Effector memory CD8-positive, alpha-beta T cell (primary cell): ENCODE measurements at regions not wholly inside any gene's neighbourhood (a gene's known extent, or its start where the extent isn't known, plus 50 kb on each side); places are given as distances from the start of the nearest gene placed in this dataset.

Experiments used
- ATAC-seq: fragments of 150-1000 bp; cut with Tn5 transposase; replicated peaks from 2 replicates; pipeline ENCODE4 v1.10.0; 2021; ENCODE audit warnings: mild to moderate bottlenecking, moderate library complexity
- DNase-seq, 3 experiments: peaks; one replicate each; pipeline ENCODE4 v3.0.0; 2021
- H3K27ac Mint-ChIP-seq, 2 donors: one replicate each; pipeline ENCODE4 v1.8.0; 2022; ENCODE audit warnings: mild to moderate bottlenecking in 2 of 2, mixed read lengths in 2 of 2, moderate library complexity in 2 of 2
- H3K27me3 Mint-ChIP-seq, 2 donors: one replicate each; pipeline ENCODE4 v1.8.0; 2022; ENCODE audit warnings: mixed read lengths in 2 of 2
- H3K36me3 Mint-ChIP-seq: one replicate; pipeline ENCODE4 v1.8.0; 2022; ENCODE audit warnings: mild to moderate bottlenecking, moderate library complexity, mixed read lengths; ENCODE audit not compliant: insufficient read depth
- H3K4me1 Mint-ChIP-seq, 2 donors: one replicate each; pipeline ENCODE4 v1.8.0; 2022; ENCODE audit warnings: low read depth in 2 of 2, mixed read lengths in 2 of 2
- H3K4me3 Mint-ChIP-seq, 2 donors: one replicate each; pipeline ENCODE4 v1.8.0; 2022; ENCODE audit warnings: mild to moderate bottlenecking in 2 of 2, mixed read lengths in 2 of 2, moderate library complexity in 2 of 2
- H3K9me3 Mint-ChIP-seq, 2 donors: one replicate each; pipeline ENCODE4 v1.8.0; 2022; ENCODE audit warnings: mixed read lengths in 2 of 2

DNA sequence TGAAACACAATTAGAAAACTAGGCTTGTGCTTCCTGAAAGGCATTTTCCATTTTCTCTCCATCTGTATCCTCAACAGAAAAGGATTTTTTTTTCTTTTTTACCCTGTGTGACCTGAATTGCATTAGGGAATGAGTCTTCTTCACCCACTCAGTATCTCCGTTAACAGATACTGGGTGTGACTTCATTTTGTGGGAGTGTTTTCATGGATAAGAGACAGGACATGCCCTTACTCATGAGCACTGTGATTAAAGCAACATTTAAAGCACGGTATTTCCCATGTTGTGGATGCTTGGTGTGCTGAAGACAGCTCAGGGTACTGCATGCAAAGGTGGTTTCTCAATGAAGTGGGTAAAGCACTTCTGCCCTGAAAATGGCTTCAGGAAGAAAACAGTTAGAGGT is 1397.3 kb upstream of the TMEM132C start:
- H3K4me1 Mint-ChIP-seq, result peaks cover 2 to 4% of the 10 kb centered on the region in 2 donors
- H3K36me3 Mint-ChIP-seq, result no peaks in the 10 kb centered on the region
- no peak overlapping the region for H3K4me3 Mint-ChIP-seq
- no peak overlapping the region for H3K27ac Mint-ChIP-seq
- ATAC-seq, result no peak
- DNase-seq, result no peak
- peaks cover 0 to 2% of the 10 kb centered on the region in 2 donors for H3K27me3 Mint-ChIP-seq
- peaks cover 0 to 2% of the 10 kb centered on the region in 2 donors for H3K9me3 Mint-ChIP-seq

DNA sequence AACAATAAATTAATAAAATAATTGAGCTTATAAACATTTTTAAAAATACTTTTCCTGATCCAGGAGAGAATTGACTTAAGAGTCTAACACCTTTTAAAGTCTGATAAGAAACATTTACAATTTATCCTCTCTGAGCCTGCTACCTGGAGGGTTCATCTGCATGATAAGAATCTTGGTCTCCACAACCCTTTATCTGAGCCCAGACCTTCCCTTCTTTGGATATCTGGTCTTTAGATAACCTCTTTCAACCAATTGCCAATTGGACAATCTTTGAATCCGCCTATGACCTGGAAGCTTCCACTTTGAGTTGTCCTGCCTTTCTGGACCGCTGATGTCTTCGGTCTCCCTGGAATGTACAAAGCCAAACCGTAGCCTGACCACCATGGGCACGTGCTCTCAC is 1393.3 kb upstream of the TMEM132C start:
- ATAC-seq (no peak), DNase-seq (no peak)
- Mint-ChIP-seq H3K36me3 (no peaks in the 10 kb centered on the region), H3K4me1 (peaks cover 2 to 4% of the 10 kb centered on the region in 2 donors), H3K27me3 (peaks cover 0 to 5% of the 10 kb centered on the region in 2 donors), H3K9me3 (no peaks in the 10 kb centered on the region), H3K4me3 (no peak overlapping the region), H3K27ac (peak overlapping the region in 1 of 2 donors; percentile 68)

DNA sequence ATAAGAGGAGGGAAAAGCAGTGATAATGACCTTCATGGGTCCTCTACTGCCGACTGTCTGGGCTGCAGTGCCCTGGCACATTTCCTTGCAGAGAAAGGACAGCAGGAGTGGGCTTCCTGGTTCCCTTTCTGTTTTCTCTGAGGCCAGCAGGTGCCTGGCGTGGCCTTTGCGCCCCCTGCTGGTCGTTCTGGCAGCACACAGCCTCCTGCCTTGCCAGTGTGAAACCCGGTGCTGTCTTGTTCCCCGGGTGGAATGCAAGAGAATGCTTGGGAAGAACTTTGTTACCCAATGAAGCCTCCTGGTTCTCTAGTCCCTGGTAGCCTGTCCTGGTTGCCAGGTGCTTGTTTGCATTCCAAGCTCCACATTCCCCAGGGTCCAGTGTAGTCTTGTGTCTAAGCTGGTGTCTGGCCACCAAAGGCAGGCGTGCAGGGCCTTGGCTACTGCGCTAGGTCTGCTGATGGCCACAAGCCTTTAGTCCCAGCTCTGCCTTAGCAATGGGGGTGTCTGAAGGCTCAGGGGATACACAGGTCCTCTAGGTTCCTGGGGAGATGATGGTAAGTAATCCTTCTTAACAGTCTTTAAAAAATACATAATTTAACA is 1392.4 kb upstream of the TMEM132C start:
- no peaks in the 10 kb centered on the region for H3K36me3 Mint-ChIP-seq
- ATAC-seq (peak; percentile 58), DNase-seq (peak; percentile 53 to 64 (median 59))
- peak overlapping the region in 1 of 2 donors; percentile 34 for H3K4me3 Mint-ChIP-seq
- H3K4me1 Mint-ChIP-seq, result peaks cover 2 to 4% of the 10 kb centered on the region in 2 donors
- no peaks in the 10 kb centered on the region for H3K9me3 Mint-ChIP-seq
- H3K27ac Mint-ChIP-seq, result peak overlapping the region in 1 of 2 donors; percentile 68
- H3K27me3 Mint-ChIP-seq, result peaks cover 0 to 5% of the 10 kb centered on the region in 2 donors

DNA sequence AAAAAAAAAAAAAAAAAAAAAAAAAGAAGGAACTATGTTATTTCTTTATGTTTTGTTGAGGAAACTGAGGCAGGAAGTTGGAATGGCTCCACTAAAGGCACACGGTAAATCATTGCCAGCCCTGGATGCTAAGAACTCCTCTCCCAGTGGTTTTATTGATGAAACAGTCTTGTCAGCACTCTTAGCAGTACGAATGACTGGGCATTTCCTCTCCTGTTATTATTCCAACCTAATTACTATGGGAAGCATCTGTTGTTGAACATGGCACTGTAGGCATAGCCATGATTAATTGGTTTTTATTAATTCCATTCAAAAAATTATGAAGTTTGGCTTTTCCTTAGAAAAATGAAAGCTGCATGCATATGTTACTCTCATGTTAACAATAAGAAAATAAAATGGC is 1387.1 kb upstream of the TMEM132C start:
- ATAC-seq (no peak), DNase-seq (no peak)
- Mint-ChIP-seq H3K36me3 (no peaks in the 10 kb centered on the region), H3K4me3 (no peak overlapping the region), H3K4me1 (no peaks in the 10 kb centered on the region), H3K27me3 (peaks cover 0 to 5% of the 10 kb centered on the region in 2 donors), H3K9me3 (no peaks in the 10 kb centered on the region), H3K27ac (no peak overlapping the region)

DNA sequence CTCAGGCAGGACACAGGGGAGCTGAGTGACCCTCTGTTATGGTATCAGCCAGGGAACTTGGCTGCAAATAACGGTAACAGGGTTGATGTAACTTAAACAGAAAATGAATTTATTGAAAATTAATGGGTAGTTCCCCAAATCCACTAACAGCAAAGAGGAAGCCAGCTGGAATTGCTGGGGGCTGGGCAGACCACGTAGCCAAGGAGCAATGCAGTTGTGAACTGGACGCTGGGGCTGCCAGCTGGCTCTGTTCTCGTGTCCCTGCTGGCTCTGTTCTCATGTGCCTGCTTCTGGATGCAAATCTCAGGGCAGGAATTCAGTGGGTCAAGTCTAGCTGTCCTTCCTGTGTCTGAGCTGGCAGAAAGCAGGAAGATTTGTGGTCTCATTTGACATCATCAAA is 1383.3 kb upstream of the TMEM132C start:
- Mint-ChIP-seq H3K9me3 (no peaks in the 10 kb centered on the region), H3K4me1 (no peaks in the 10 kb centered on the region), H3K27ac (no peak overlapping the region), H3K4me3 (no peak overlapping the region), H3K36me3 (no peaks in the 10 kb centered on the region), H3K27me3 (peaks cover 0 to 4% of the 10 kb centered on the region in 2 donors)
- DNase-seq, result no peak
- ATAC-seq, result no peak

DNA sequence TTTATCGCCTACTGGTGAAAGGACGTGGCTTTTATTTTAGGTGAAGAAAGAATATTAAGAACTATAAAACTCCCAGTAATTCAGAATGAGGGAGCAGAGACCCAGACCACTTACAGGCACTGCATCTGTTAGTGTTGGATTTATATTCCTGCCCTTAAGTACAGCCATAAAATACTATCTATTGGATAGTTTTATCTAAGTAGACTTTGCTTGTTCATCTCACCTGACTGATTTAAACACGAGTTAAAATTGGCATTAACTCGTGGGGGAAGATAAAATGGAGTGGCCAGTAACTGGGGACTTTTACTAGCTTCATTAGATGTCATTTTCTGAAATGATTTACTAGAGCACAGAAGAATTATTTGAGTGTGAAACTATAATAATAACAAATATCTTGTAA is 1377.5 kb upstream of the TMEM132C start:
- Mint-ChIP-seq H3K9me3 (peaks cover 4 to 8% of the 10 kb centered on the region in 2 donors), H3K27me3 (peaks cover 9 to 12% of the 10 kb centered on the region in 2 donors), H3K4me1 (no peaks in the 10 kb centered on the region), H3K4me3 (no peak overlapping the region), H3K36me3 (no peaks in the 10 kb centered on the region), H3K27ac (no peak overlapping the region)
- ATAC-seq (no peak), DNase-seq (no peak)

DNA sequence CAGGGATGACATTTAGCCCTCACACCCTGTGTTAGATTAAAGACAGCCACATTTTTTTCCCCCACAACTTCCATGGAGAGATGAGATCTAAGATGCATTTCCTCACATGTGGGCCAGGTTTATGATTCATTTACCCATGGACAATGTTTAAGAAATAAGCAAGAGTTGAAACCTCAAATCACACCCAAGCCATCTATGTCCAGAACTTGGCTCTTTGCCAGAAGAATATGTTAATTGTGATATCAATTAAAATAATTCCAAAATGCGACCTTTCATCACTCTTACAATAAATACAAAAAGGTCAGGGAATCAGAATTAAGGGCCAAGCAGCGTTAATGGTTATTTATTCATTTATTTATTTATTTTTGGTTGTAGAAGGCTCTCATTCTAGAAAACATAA is 1376.9 kb upstream of the TMEM132C start:
- H3K4me3 Mint-ChIP-seq, result no peak overlapping the region
- no peaks in the 10 kb centered on the region for H3K4me1 Mint-ChIP-seq
- DNase-seq, result no peak
- peaks cover 4 to 8% of the 10 kb centered on the region in 2 donors for H3K9me3 Mint-ChIP-seq
- ATAC-seq, result no peak
- H3K36me3 Mint-ChIP-seq, result no peaks in the 10 kb centered on the region
- H3K27ac Mint-ChIP-seq, result no peak overlapping the region
- peaks cover 9 to 12% of the 10 kb centered on the region in 2 donors for H3K27me3 Mint-ChIP-seq

DNA sequence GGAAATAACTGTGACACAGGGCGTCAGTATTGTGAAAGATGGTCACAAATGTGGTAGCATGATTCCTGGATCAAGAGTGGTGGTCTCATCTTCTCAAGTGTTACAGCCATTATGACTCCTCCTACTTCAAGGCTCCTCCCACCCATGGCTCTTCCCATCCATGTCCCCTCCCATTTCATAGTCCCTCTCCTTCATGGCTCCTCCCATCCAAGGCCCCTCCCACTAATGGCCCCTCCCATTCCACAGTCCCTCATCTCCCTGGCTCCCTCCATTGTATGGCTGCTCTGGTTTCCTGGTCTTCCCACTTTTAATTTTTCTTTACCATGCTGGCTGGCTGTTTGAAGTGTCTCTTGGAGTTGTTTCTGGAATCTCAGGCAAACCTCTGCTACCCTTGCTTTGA is 1375.2 kb upstream of the TMEM132C start:
- DNase-seq, result no peak
- H3K36me3 Mint-ChIP-seq, result no peaks in the 10 kb centered on the region
- peaks cover 4 to 8% of the 10 kb centered on the region in 2 donors for H3K9me3 Mint-ChIP-seq
- no peak overlapping the region for H3K4me3 Mint-ChIP-seq
- no peak for ATAC-seq
- no peaks in the 10 kb centered on the region for H3K4me1 Mint-ChIP-seq
- H3K27ac Mint-ChIP-seq, result no peak overlapping the region
- H3K27me3 Mint-ChIP-seq, result peaks cover 11 to 19% of the 10 kb centered on the region in 2 donors

DNA sequence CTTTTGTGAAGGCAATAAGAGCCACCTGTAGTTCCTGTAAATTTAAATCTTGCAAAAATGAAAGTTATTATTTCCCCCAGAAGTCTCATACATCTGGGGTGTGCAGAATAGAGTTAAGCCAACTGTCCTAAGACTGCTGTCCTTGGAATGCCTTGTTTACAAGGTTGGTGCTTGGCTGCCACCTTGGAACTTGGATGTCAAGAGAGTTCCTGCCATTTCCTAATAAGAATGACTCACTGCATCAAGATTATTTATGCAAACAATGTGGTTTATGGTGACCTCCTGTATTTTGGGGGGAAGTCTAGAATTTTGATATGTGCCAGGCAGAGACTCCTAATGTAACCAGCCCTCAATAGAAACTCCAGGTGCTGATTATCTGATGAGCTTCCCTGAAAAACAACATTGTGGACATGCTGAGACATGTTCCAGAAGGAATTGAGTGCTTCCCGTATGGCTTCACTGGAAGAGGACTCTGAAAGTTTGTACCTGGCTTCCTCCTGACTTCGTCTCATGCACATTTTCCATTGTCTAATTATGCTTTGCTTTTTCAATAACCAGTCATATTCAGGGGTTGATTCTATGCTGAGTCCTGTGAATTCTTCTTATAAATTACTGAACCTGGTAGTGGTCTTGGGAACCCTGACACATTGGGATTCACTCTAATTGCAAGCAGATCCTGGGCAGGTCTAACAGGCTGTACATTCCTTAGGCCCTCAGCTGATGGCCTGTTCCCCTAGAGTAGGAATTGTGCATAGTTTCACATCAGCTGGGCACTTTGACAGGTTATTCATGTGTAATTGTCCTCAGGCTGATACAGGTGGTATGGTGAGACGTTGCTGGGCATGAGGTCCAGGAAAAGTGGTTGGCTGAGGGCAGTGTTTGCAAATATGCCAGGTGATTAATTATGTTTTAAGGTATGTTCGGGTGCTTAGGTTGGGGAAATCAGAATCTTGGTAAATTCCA is 1370.7 kb upstream of the TMEM132C start:
- peaks cover 11 to 21% of the 10 kb centered on the region in 2 donors for H3K27me3 Mint-ChIP-seq
- no peaks in the 10 kb centered on the region for H3K36me3 Mint-ChIP-seq
- H3K27ac Mint-ChIP-seq, result no peak overlapping the region
- H3K9me3 Mint-ChIP-seq, result peaks cover 3 to 8% of the 10 kb centered on the region in 2 donors
- ATAC-seq (no peak), DNase-seq (no peak)
- no peaks in the 10 kb centered on the region for H3K4me1 Mint-ChIP-seq
- H3K4me3 Mint-ChIP-seq, result no peak overlapping the region

DNA sequence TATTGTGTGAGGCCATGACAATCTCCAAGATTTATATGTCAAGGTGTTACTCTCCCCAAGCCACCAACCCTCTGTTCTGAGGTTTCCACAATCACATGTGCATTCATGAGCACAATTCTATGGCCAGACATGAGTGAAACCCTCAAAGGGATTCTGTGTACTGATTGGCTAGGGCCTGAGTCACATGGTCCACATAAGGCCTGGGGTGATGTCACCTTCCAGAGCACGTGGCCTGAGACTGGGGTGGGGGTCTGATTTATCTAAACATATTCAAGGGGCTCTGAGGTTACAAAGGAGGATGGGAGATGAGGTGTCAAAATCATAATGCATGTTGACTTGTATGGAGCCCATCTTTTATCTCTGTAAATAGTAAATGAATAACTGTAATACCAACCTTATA is 1369.9 kb upstream of the TMEM132C start:
- Mint-ChIP-seq H3K27ac (no peak overlapping the region), H3K36me3 (no peaks in the 10 kb centered on the region), H3K9me3 (peaks cover 0 to 2% of the 10 kb centered on the region in 2 donors), H3K4me3 (no peak overlapping the region), H3K4me1 (no peaks in the 10 kb centered on the region), H3K27me3 (peaks cover 8 to 13% of the 10 kb centered on the region in 2 donors)
- ATAC-seq (no peak), DNase-seq (no peak)

DNA sequence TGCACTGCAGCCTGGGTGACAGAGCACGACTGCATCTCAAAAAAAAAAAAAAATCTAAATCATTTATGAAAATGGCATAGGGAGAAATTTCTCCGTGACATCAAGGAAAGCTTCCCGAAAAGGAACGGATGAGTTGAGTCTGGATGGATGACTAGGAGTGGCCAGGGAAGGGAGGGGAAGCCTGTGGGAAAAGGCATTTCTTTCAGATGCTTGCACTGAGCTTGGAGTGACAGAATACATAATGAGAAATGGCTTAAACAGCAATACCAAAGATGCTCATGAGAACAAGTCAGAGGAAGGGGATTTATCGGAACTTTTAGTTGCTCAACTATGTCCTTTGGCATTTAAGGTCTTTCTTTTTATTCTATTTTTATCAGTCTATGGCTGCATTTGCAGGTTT is 1369.2 kb upstream of the TMEM132C start:
- Mint-ChIP-seq H3K27ac (no peak overlapping the region), H3K27me3 (peaks cover 7 to 12% of the 10 kb centered on the region in 2 donors), H3K4me3 (no peak overlapping the region), H3K9me3 (no peaks in the 10 kb centered on the region), H3K36me3 (no peaks in the 10 kb centered on the region), H3K4me1 (no peaks in the 10 kb centered on the region)
- DNase-seq (no peak), ATAC-seq (no peak)

DNA sequence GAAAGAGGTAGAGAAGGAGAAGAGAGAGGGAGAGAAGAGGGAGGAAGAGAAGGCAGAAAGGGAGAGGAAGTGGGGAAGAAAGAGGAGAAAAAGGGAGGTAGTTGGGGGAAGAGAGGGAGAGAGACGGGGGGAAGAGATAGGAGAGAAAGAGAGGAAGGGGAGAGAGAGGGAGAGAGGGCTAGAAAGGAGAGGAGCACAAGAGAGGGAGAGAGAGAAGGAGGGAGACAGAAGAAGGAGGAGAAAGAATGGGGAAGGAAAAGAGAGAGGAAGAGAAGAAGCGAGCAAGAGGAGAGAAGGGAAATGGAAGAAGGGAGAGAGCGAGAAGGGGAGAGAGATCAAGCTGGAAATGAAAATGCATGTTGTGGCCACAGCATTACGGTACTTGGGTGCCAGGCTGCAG is 1368.4 kb upstream of the TMEM132C start:
- Mint-ChIP-seq H3K36me3 (no peaks in the 10 kb centered on the region), H3K4me1 (no peaks in the 10 kb centered on the region), H3K27me3 (peaks cover 7 to 12% of the 10 kb centered on the region in 2 donors), H3K9me3 (no peaks in the 10 kb centered on the region), H3K27ac (no peak overlapping the region), H3K4me3 (no peak overlapping the region)
- no peak for DNase-seq
- ATAC-seq, result no peak

DNA sequence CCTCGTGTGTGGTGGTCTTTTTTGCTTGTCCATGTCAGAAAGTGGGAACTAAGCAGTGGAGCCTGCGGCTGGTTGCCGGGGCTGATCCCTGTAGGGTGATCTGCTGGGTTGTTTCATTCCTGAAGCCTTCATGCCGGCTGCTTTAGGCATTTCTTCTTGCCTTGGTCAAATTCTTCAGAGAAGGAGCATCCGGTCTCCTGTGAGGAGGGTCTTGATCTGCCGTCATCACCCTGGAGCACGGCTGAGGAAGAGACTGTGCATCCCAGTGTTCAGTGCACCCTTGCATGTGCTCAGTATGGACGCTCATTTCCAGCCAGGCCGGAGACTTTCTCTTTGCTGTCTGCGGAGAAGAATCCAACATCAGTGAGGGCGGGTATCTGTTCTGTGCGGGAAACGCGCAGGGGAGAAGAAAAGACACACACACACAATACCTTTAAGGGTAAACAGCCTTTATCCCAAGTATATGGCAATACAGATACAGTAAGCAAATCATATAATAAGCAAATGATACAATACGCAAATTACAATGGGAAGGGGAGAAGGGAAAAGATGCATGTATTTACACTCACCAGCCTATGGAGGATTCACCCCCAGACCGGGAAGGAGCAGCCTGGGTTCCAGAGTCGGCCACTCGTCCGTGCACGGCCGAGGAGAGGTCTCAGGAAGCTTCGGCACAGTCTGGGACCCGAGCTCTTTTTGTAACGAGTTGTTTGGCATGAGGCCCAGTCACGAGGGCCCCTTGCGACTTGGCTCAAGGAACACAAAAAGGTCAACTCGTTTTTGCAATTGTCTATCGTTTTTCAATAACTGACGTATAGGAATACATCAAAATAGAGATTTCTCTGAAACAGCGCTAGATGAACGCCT is 1366.8 kb upstream of the TMEM132C start:
- no peaks in the 10 kb centered on the region for H3K9me3 Mint-ChIP-seq
- H3K36me3 Mint-ChIP-seq, result no peaks in the 10 kb centered on the region
- no peak overlapping the region for H3K27ac Mint-ChIP-seq
- H3K4me1 Mint-ChIP-seq, result no peaks in the 10 kb centered on the region
- peaks cover 11 to 13% of the 10 kb centered on the region in 2 donors for H3K27me3 Mint-ChIP-seq
- DNase-seq (no peak), ATAC-seq (no peak)
- H3K4me3 Mint-ChIP-seq, result no peak overlapping the region
